ENCODE measurements at regions not wholly inside any gene's neighbourhood (a gene's known extent, or its start where the extent isn't known, plus 50 kb on each side); places are given as distances from the start of the nearest gene placed in this dataset.

DNA sequence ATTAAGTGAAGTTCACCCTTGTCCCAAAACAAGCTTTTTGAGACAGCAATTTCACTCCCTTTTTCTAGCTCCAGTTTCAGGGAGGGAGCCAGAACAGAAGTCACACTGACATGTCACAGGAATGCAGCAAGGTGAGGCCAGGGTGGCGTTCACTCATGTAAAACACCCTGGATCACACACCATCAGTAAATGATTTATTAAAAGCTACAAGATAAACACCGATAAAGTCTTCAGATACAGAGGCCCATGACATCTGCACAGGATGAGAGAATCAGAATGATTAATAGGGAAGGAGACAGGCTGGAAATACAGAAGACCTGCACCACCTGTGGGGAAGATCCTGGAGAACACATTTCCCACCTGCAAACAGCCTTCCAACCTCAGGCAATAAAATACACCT lies 77.5 kb upstream of the DYNLRB2 start:
- no peak for DNase-seq (ENCODE audit: extremely low read depth, low read depth)

DNA sequence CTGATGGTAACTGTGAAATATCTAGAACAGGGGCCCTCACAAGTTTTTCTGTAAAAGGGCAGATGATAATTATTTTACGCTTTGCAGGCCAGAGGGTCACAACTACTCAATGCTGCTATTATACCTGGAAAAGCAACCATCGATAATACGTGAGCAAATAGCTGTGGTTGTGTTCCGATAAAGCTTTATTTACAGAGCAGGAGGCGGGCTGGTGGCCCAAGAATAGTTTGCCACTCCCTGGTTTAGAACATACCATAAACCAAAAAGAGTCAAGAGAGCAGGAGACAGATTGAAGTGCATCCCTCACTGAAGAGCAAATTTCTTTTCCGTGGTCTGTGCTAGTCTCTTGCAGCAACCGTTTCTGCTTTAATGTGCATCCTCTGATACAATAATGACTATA lies 77.9 kb upstream of the DYNLRB2 start:
- no peak for DNase-seq (ENCODE audit: extremely low read depth, low read depth)
- TF ChIP-seq, protein P1, sequence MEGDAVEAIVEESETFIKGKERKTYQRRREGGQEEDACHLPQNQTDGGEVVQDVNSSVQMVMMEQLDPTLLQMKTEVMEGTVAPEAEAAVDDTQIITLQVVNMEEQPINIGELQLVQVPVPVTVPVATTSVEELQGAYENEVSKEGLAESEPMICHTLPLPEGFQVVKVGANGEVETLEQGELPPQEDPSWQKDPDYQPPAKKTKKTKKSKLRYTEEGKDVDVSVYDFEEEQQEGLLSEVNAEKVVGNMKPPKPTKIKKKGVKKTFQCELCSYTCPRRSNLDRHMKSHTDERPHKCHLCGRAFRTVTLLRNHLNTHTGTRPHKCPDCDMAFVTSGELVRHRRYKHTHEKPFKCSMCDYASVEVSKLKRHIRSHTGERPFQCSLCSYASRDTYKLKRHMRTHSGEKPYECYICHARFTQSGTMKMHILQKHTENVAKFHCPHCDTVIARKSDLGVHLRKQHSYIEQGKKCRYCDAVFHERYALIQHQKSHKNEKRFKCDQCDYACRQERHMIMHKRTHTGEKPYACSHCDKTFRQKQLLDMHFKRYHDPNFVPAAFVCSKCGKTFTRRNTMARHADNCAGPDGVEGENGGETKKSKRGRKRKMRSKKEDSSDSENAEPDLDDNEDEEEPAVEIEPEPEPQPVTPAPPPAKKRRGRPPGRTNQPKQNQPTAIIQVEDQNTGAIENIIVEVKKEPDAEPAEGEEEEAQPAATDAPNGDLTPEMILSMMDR (IDR thresholded peaks at IDR 0.05; ENCODE audit: low read depth, low read length): no peak

More for the DNA sequence above, 77.5 kb upstream of the DYNLRB2 start:
- TF ChIP-seq, protein P1 (IDR thresholded peaks at IDR 0.05; ENCODE audit: low read depth, low read length): no peak

DNA sequence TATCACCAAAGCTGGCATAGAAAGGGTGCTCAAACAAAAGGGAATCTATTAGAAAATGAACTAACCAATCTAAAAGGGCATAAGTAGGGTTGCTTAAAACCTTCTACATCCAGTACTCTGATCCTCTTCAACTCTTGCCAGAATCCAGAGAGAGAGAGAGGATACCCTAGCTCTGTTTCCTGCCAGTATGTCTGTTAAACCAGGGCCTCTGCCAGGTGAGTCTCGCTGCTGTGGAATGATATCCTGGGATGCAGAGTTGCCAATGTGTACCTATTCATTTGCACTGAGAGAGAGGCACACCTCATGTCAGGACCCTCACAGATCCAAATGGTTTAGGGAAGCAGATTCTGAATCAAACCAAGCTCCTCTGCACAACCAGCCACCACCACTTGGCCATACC lies 79.8 kb upstream of the DYNLRB2 start:
- no peak for DNase-seq (ENCODE audit: extremely low read depth, low read depth)

DNA sequence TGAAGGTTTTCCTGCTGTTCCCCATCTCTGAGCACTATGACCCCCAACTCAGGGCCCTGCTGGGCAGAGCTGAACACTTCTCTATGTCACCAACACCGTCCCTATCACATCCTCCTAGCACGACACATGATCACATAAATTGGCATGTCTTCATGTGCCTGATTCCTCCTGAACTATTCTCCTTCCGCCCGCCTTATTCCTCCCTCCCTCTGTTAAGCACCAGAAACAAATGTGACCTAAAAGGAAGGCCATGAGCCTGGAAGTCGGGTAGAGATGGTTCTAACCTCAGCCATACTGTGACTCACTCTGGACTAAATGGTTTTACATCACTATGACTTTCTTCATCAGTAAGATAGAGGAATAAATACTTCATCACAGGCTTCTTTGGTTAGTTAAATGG lies 80.8 kb upstream of the DYNLRB2 start:
- no peak for DNase-seq (ENCODE audit: extremely low read depth, low read depth)
- TF ChIP-seq, protein P1 (IDR thresholded peaks at IDR 0.05; ENCODE audit: low read depth, low read length): no peak

More for the DNA sequence above, 79.8 kb upstream of the DYNLRB2 start:
- TF ChIP-seq, protein P1 (IDR thresholded peaks at IDR 0.05; ENCODE audit: low read depth, low read length): no peak

DNA sequence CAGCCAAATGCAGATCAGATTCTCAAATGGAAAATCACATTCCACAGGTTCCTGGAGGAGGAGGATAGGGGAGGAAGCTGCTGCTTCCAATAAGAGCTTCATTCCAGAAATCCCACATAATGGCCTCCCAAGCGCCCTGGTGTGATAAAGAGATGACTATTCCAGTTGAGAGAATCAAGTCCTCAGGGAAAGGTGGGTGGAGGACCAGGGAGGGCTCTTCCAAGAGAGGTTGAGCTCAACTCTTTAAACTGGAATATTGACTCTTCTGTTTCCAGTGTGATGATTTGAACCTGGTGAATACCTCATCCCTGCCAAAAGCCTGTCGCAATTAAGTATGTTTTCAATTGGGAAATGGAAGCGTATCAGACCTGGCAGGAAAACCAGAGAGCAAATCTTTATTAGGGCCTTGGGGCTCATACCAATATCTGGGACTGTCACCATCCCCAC lies 81.4 kb upstream of the DYNLRB2 start:
- TF ChIP-seq, protein P1 (IDR thresholded peaks at IDR 0.05; ENCODE audit: low read depth, low read length): no peak
- no peak for DNase-seq (ENCODE audit: extremely low read depth, low read depth)

DNA sequence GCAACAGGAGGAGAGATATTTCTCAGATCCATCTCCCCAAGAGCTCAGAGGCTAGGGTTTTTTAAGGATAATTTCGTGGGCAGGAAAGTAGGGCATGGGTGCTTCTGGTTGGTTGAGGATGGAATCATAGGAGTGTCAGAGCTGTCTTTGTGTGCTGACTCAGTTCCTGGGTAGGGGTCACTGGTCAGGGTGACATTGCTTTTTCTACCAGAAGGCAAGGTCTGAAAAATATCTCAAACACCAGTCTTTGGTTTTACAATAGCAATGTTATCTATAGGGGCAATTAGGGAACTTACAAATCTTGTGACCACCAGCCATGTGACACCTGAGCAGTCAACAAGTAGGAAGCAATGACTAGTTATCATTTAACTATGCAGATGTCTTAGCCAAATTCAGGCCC lies 82.9 kb upstream of the DYNLRB2 start:
- no peak for DNase-seq (ENCODE audit: extremely low read depth, low read depth)
- TF ChIP-seq, protein P1 (IDR thresholded peaks at IDR 0.05; ENCODE audit: low read depth, low read length): no peak

DNA sequence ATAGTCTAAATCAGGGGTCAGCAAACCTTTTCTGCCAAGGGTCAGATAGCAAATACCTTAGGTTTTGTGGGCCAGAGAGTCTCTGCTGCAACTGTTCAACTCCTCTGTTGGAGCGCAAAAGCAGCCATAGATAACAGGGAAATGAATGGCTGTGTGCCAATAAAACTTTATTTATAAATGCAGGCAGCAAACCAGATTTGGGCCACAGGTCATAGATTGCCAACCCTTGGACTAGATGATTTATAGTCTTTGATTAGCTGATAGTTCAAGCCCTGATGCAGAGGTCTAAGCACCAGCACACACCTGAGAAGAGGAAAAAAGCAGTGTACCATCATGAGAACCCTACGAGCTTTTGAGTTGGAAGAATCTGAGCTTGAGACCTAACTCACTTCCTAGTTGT lies 86.0 kb upstream of the DYNLRB2 start:
- TF ChIP-seq, protein P1 (IDR thresholded peaks at IDR 0.05; ENCODE audit: low read depth, low read length): no peak
- no peak for DNase-seq (ENCODE audit: extremely low read depth, low read depth)
